ENCODE measurements at regions not wholly inside any gene's neighbourhood (a gene's known extent, or its start where the extent isn't known, plus 50 kb on each side); places are given as distances from the start of the nearest gene placed in this dataset.

- TF ChIP-seq, protein P1, sequence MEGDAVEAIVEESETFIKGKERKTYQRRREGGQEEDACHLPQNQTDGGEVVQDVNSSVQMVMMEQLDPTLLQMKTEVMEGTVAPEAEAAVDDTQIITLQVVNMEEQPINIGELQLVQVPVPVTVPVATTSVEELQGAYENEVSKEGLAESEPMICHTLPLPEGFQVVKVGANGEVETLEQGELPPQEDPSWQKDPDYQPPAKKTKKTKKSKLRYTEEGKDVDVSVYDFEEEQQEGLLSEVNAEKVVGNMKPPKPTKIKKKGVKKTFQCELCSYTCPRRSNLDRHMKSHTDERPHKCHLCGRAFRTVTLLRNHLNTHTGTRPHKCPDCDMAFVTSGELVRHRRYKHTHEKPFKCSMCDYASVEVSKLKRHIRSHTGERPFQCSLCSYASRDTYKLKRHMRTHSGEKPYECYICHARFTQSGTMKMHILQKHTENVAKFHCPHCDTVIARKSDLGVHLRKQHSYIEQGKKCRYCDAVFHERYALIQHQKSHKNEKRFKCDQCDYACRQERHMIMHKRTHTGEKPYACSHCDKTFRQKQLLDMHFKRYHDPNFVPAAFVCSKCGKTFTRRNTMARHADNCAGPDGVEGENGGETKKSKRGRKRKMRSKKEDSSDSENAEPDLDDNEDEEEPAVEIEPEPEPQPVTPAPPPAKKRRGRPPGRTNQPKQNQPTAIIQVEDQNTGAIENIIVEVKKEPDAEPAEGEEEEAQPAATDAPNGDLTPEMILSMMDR (IDR thresholded peaks at IDR 0.05), result no peak
- no peak for TF ChIP-seq POLR2A (IDR thresholded peaks at IDR 0.05)
These were observed 218.1 kb upstream of the SATB1 start for GRCh38 chr3:18643281-18643680.

Measured in right lobe of liver (tissue), 4 donors.